Activated CD4-positive, alpha-beta T cell treated with anti-CD3 and anti-CD28 coated beads for 4 hours (primary cell): ENCODE measurements at regions not wholly inside any gene's neighbourhood (a gene's known extent, or its start where the extent isn't known, plus 50 kb on each side); places are given as distances from the start of the nearest gene placed in this dataset.
"Not testable (repeated sequence)": the region's sequence is repeated elsewhere in the genome, so short reads cannot be mapped to it uniquely, and the experiment has no call there.

ENCODE experiments used
- DNase-seq, 2 donors: peaks; one replicate each; pipeline ENCODE4 v3.0.0-alpha.2; 2020

GRCh38 chr22:22193923-22194322, 50.7 kb upstream of the VPREB1 start:
- no peak for DNase-seq

DNA sequence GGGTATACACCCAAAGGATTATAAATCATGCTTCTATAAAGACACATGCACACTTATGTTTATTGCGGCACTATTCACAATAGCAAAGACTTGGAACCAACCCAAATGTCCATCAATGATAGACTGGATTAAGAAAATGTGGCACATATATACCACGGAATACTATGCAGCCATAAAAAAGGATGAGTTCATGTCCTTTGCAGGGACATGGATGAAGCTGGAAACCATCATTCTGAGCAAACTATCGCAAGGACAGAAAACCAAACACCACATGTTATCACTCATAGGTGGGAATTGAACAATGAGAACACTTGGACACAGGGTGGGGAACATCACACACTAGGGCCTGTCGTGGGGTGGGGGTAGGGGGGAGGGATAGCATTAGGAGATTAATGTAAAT, 51.1 kb upstream of the VPREB1 start:
- DNase-seq: not testable (repeated sequence)

- DNase-seq: not testable (repeated sequence)
Observed at GRCh38 chr22:22193006-22193405, 51.6 kb upstream of the VPREB1 start.

GRCh38 chr22:22189796-22190195, 54.8 kb upstream of the VPREB1 start:
- DNase-seq: not testable (repeated sequence)

DNA sequence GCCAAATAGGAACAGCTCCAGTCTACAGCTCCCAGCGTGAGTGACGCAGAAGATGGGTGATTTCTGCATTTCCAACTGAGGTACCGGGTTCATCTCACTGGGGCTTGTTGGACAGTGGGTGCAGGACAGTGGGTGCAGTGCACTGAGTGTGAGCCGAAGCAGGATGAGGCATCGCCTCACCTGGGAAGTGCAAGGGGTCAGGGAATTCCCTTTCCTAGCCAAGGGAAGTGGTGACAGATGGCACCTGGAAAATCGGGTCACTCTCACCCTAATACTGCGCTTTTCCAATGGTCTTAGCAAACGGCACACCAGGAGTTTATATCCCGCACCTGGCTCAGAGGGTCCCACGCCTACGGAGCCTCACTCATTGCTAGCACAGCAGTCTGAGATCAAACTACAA, 56.7 kb upstream of the VPREB1 start:
- DNase-seq: not testable (repeated sequence)

GRCh38 chr22:22187299-22187698, 57.3 kb upstream of the VPREB1 start:
- DNase-seq: no peak

- no peak for DNase-seq
Observed at GRCh38 chr22:22185844-22186499, 58.6 kb upstream of the VPREB1 start.

DNA sequence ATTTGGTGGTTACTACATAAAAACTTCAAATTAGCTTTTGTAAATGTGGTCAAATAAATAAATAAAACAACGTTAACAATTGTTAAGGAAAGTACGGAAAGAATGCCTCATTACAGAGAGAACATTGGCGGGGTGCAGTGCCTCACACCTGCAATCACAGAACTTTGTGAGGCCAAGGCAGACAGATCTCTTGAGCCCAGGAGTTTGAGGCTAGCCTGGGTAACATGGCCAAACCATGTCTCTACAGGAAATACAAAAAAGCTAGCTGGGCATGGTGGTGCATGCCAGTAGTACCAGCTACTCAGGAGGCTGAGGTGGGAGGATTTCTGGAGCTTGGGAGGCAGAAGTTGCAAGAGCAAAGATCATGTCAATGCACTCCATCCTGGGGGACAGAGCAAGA, 59.4 kb upstream of the VPREB1 start:
- no peak for DNase-seq

DNA sequence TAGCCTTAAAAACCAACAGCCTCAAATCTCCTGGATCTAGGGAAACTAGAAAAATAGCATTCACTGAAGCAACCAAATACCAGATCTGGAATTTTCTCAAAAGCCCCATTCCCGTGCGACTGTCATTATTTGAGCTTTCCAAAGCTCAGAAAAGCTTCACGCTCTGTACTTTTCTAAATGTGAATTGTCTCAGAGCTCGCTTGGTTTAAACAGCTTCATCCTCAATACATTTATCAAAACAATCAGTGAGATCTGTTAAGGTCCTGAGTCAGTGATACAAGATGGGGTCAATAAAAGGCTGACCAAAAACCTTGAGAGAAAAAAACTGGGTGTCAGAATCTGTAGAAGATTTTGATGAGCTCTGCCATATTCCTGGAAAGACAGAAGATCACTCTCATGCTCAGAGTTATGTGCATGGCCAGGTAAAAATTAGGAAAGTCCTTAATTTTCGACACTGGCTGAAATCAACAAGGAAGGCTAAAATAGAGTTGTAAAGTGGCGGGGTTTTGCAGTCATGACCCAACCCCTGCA, 60.2 kb upstream of the VPREB1 start:
- DNase-seq: no peak

DNA sequence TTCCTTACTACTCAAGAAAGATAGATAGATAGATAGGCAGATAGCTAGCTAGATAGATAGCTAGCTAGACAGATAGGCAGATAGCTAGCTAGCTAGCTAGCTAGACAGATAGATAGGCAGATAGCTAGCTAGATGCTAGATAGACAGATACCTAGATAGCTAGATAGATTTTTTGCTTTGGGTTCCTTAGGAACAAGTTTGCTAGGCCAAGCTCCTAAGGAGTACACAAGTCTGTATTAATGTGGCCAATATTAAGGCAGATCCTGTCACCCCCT, 61.7 kb upstream of the VPREB1 start:
- no peak for DNase-seq

DNA sequence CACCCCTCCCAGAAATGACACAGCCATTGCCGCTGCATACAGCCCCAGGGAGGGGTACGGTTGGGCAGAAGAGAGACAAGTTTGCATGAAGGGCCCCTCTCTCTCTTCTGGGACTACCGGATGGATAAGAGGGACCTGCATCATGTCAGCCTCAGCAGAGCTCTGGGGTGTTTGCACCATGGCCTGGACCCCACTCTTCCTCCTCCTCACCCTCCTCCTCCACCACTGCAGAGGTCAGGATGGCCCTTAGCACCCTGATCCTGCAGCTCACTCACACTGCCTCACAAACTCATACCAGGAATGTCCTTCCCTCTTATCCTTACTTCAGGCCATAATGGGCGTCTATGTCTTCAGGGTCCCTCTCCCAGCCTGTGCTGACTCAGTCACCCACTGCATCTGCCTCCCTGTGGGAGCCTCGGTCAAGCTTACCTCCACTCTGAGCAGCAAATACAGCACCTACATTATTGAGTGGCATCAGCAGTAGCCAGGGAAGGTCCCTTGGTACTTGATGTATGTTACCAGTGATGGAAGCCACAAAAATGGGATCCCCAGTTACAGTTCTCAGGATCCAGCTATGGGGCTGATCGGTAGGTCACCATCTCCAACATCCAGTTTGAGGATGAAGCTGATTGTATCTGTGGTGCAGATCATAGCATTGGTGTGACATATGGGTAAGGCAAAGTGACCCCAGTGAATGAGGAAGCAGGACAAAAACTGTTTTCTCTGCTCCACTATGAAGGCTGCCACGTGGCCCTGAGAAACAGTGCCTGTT, 62.2 kb upstream of the VPREB1 start:
- DNase-seq: no peak

GRCh38 chr22:22181341-22181850, 63.2 kb upstream of the VPREB1 start:
- no peak for DNase-seq

DNA sequence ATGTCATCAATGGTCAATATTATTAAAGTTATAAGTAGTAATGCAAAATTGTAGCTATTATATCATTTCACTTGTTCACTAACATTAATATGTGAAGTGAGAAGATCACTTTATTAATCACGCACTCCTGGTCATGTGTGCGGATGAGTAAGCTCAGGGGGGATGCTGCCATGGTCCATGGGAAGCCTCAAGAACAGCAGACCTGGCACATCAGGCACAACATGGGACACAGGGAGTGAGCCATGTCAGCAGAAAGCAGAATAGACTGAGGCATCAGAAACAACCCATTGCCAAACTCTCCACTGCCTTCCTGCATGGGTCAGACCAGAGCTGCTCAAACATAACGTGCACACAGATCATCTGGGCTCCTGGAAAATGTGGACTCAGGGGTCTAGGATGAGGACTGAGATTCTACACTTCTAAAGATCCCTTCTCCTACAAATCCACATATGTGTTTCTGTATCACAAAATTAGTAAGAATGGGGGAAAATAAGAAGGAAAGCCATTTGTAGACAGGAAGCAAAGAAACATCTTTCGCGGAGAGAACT, 63.8 kb upstream of the VPREB1 start:
- no peak for DNase-seq

DNA sequence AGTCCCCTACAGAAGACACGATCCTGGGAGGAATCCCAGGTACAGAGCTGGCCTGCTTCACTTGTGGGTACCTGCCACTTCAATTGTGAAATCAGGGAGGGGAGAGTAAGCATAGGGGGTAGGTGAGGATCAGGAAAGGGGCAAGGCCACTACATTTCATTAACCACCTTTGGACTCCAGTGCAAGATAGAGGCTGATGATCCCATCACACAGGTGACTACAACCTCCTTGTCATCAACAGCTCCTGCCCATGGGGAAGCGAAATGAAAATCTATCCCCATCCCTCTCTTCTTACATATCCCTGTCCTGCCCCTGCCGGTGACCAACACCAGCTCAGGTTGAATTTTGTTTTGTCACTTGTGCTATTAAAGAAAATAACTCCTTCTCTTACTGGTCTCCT, 64.7 kb upstream of the VPREB1 start:
- DNase-seq: no peak

DNA sequence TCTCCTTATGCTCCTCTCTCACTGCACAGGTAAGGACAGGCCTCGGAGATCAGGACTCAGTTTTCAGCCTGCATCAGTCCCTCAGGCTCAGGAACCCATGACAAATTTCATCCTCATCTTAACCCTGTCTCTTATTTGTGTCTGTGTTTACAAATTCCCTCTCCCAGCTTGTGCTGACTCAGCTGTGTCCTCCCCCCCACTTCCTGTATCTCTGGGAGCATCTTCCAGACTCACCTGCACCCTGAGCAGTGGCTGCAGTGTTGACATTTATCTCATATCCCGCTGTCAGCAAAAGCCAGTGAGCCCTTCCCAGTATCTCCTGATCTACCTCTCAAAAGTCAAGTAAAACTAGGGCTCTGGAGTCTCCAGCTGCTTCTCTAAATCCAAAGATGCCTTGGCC, 65.6 kb upstream of the VPREB1 start:
- no peak for DNase-seq

- no peak for DNase-seq
Observed at GRCh38 chr22:22178355-22178965, 66.1 kb upstream of the VPREB1 start.

- no peak for DNase-seq
Observed at GRCh38 chr22:22176929-22177616, 67.5 kb upstream of the VPREB1 start.

DNA sequence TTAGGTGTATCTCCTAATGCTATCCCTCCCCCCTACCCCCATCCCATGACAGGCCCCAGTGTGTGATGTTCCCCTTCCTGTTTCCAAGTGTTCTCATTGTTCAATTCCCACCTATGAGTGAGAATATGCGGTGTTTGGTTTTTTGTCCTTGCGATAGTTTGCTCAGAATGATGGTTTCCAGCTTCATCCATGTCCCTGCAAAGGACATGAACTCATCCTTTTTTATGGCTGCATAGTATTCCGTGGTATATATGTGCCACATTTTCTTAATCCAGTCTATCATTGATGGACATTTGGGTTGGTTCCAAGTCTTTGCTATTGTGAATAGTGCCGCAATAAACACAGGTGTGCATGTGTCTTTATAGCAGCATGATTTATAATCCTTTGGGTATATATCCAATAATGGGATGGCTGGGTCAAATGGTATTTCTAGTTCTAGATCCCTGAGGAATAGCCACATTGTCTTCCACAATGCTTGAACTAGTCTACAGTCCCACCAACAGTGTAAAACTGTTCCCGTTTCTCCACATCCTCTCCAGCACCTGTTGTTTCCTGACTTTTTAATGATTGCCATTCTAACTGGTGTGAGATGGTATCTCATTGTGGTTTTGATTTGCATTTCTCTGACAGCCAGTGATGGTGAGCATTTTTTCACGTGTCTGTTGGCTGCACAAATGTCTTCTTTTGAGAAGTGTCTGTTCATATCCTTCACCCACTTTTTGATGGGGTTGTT, 71.5 kb upstream of the VPREB1 start:
- not testable (repeated sequence) for DNase-seq

GRCh38 chr22:22171357-22172218, 73.0 kb upstream of the VPREB1 start:
- DNase-seq: no peak

GRCh38 chr22:22169923-22170322, 74.7 kb upstream of the VPREB1 start:
- DNase-seq: no peak
